ENCODE measurements at regions not wholly inside any gene's neighbourhood (a gene's known extent, or its start where the extent isn't known, plus 50 kb on each side); places are given as distances from the start of the nearest gene placed in this dataset.

GRCh38 chr11:113613619-113614018 is 92.5 kb downstream of the TMPRSS5 start (continued):
- no peak for TF ChIP-seq MXD1 (CRISPR knock-in tag; IDR thresholded peaks at IDR 0.05; ENCODE audit: borderline replicate concordance, poor library complexity, severe bottlenecking)
- TF ChIP-seq, protein P1, sequence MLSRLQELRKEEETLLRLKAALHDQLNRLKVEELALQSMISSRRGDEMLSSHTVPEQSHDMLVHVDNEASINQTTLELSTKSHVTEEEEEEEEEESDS (CRISPR knock-in tag; IDR thresholded peaks at IDR 0.05): no peak
- no peak for TF ChIP-seq CHD2 (IDR thresholded peaks at IDR 0.05; ENCODE audit: low read depth, low read length)
- TF ChIP-seq JUNB (CRISPR knock-in tag; conservative IDR thresholded peaks at IDR 0.05): no peak
- no peak for TF ChIP-seq SAFB (IDR thresholded peaks at IDR 0.05; ENCODE audit: borderline replicate concordance, low read depth, low read length)
- TF ChIP-seq CREB3L1 (IDR thresholded peaks at IDR 0.05; ENCODE audit: borderline replicate concordance, low read depth): no peak
- no peak for TF ChIP-seq TRIM28 (IDR thresholded peaks at IDR 0.05)
- TF ChIP-seq ZNF445 (CRISPR knock-in tag; IDR thresholded peaks at IDR 0.05; ENCODE audit: low read depth): no peak
- TF ChIP-seq, protein P2, sequence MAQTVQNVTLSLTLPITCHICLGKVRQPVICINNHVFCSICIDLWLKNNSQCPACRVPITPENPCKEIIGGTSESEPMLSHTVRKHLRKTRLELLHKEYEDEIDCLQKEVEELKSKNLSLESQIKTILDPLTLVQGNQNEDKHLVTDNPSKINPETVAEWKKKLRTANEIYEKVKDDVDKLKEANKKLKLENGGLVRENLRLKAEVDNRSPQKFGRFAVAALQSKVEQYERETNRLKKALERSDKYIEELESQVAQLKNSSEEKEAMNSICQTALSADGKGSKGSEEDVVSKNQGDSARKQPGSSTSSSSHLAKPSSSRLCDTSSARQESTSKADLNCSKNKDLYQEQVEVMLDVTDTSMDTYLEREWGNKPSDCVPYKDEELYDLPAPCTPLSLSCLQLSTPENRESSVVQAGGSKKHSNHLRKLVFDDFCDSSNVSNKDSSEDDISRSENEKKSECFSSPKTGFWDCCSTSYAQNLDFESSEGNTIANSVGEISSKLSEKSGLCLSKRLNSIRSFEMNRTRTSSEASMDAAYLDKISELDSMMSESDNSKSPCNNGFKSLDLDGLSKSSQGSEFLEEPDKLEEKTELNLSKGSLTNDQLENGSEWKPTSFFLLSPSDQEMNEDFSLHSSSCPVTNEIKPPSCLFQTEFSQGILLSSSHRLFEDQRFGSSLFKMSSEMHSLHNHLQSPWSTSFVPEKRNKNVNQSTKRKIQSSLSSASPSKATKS (CRISPR knock-in tag; IDR thresholded peaks at IDR 0.05): no peak
- no peak for TF ChIP-seq TBL1XR1 (IDR thresholded peaks at IDR 0.05; ENCODE audit: low read length in 2 of 2)
- TF ChIP-seq CBX5 (IDR thresholded peaks at IDR 0.05; ENCODE audit: borderline replicate concordance, low read depth): no peak
- no peak for TF ChIP-seq MTA2 (IDR thresholded peaks at IDR 0.05; ENCODE audit: low read depth)
- no peak for TF ChIP-seq EHMT2 (IDR thresholded peaks at IDR 0.05)
- TF ChIP-seq L3MBTL2 (IDR thresholded peaks at IDR 0.05): peak; percentile 55; the same call in 1 of the 2 replicates
- peak; percentile 61; the same call in 1 of the 2 replicates for TF ChIP-seq LCOR (CRISPR knock-in tag; IDR thresholded peaks at IDR 0.05)
- no peak for TF ChIP-seq LEF1 (IDR thresholded peaks at IDR 0.05)
- TF ChIP-seq SPI1 (IDR thresholded peaks at IDR 0.05; ENCODE audit: borderline replicate concordance, low read depth, low read length): peak; percentile 76
- TF ChIP-seq, protein P3, sequence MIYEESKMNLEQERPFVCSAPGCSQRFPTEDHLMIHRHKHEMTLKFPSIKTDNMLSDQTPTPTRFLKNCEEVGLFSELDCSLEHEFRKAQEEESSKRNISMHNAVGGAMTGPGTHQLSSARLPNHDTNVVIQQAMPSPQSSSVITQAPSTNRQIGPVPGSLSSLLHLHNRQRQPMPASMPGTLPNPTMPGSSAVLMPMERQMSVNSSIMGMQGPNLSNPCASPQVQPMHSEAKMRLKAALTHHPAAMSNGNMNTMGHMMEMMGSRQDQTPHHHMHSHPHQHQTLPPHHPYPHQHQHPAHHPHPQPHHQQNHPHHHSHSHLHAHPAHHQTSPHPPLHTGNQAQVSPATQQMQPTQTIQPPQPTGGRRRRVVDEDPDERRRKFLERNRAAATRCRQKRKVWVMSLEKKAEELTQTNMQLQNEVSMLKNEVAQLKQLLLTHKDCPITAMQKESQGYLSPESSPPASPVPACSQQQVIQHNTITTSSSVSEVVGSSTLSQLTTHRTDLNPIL (CRISPR knock-in tag; IDR thresholded peaks at IDR 0.05): no peak
- TF ChIP-seq FOS (IDR thresholded peaks at IDR 0.05; ENCODE audit: extremely low read depth, insufficient read length): no peak
- no peak for TF ChIP-seq FOXP1 (CRISPR knock-in tag; IDR thresholded peaks at IDR 0.05)
- no peak for TF ChIP-seq NFIC (IDR thresholded peaks at IDR 0.05)
- TF ChIP-seq KHSRP (IDR thresholded peaks at IDR 0.05): no peak

All from K562 (cell line).